Mammary epithelial cell (primary cell): ENCODE measurements at regions not wholly inside any gene's neighbourhood (a gene's known extent, or its start where the extent isn't known, plus 50 kb on each side); places are given as distances from the start of the nearest gene placed in this dataset.

Source experiments
- CTCF ChIP-seq, 2 donors: IDR thresholded peaks in 1 of 2; conservative IDR thresholded peaks in 1 of 2; 2 replicates each; pipeline ENCODE4 v1.5.1; 2011 to 2012; ENCODE audit warnings: inconsistent platforms in 2 of 2, low read length in 2 of 2, mild to moderate bottlenecking in 2 of 2, control low read depth in 1 of 2, low read depth in 1 of 2; ENCODE audit not compliant: insufficient read depth in 1 of 2; ENCODE audit errors: extremely low read depth in 1 of 2
- EZH2 ChIP-seq: IDR thresholded peaks from 2 replicates; pipeline ENCODE4 v1.6.1; 2012; ENCODE audit warnings: low read length, inconsistent platforms, borderline replicate concordance

- TF ChIP-seq EZH2 (no peak), CTCF (conservative IDR thresholded peaks at IDR 0.05 in 1 of 2, IDR thresholded peaks at IDR 0.05 in 1 of 2; ENCODE audit: extremely low read depth in 1 of 2, insufficient read depth in 1 of 2, low read depth in 1 of 2, low read length in 2 of 2) (no peak)
These were observed 475.2 kb downstream of the HINT1 start for GRCh38 chr5:130689831-130690230.
